MCF 10A (cell line): ENCODE measurements at regions not wholly inside any gene's neighbourhood (a gene's known extent, or its start where the extent isn't known, plus 50 kb on each side); places are given as distances from the start of the nearest gene placed in this dataset.
A peak's percentile ranks its signal among the peaks of the same experiment; 100 is the strongest.

Experiments
- BruUV-seq: library from RNA; stranded (reverse); fragments of 400-500 nt; replicated peaks from 2 replicates; lab custom pipeline; 2021; lab: Mats Ljungman, UMichigan
- CTCF ChIA-PET: fragments of 300-600 bp; sonication (Branson Sonifier 250); formaldehyde crosslinking; extraction: SDS; loops from one replicate; lab custom pipeline; 2021; ENCODE audit warnings: antibody characterized with exemption, inconsistent platforms; lab: Yijun Ruan, JAX
- POLR2A ChIA-PET: fragments of 300-600, 350-650 bp; sonication (Branson Sonifier 250); formaldehyde crosslinking; extraction: SDS; loops from one replicate; lab custom pipeline; 2020; ENCODE audit warnings: antibody characterized with exemption, inconsistent platforms; lab: Yijun Ruan, JAX
- DNase-seq: peaks from one replicate; pipeline ENCODE4 v3.0.0-alpha.2; 2018; ENCODE audit not compliant: unreplicated experiment
- H3K27ac Mint-ChIP-seq: one replicate; pipeline ENCODE4 v1.8.0; 2022; ENCODE audit warnings: mild to moderate bottlenecking, low read depth, mixed read lengths; ENCODE audit not compliant: unreplicated experiment
- H3K27me3 Mint-ChIP-seq: one replicate; pipeline ENCODE4 v1.8.0; 2022; ENCODE audit warnings: mixed read lengths; ENCODE audit not compliant: insufficient read depth, unreplicated experiment
- H3K36me3 Mint-ChIP-seq: one replicate; pipeline ENCODE4 v1.8.0; 2022; ENCODE audit warnings: mild to moderate bottlenecking, moderate library complexity, mixed read lengths; ENCODE audit not compliant: insufficient read depth, unreplicated experiment
- H3K4me1 Mint-ChIP-seq: one replicate; pipeline ENCODE4 v1.8.0; 2022; ENCODE audit warnings: mixed read lengths; ENCODE audit not compliant: insufficient read depth, unreplicated experiment
- H3K4me3 Mint-ChIP-seq: one replicate; pipeline ENCODE4 v1.8.0; 2022; ENCODE audit warnings: mild to moderate bottlenecking, moderate library complexity, mixed read lengths; ENCODE audit not compliant: unreplicated experiment
- H3K9me3 Mint-ChIP-seq: one replicate; pipeline ENCODE4 v1.8.0; 2022; ENCODE audit warnings: mixed read lengths; ENCODE audit not compliant: unreplicated experiment
- intact Hi-C: fragments of 100-400 bp; cut with micrococcal nuclease; formaldehyde crosslinking; loops from 2 replicates; pipeline ENCODE4 v1.14.1; 2022
- TF ChIP-seq, protein P1 (sequence below): fragments of 200-600 bp; IDR thresholded peaks from one replicate; pipeline ENCODE4 v1.8.0; 2022; ENCODE audit warnings: antibody characterized with exemption, mild to moderate bottlenecking; ENCODE audit not compliant: unreplicated experiment

GRCh38 chr5:82817897-82818676, 259.1 kb downstream of the TMEM167A start:
- H3K9me3 Mint-ChIP-seq, result no peaks in the 10 kb centered on the region
- peaks cover 6% of the 10 kb centered on the region for H3K4me1 Mint-ChIP-seq
- no peak for DNase-seq
- CTCF ChIA-PET, result interaction anchor here (0.9 kb wide), 1 partner anchor 466 kb away, joined by 4 read pairs; no protein-coding TSS in a partner anchor
- TF ChIP-seq, protein P1, sequence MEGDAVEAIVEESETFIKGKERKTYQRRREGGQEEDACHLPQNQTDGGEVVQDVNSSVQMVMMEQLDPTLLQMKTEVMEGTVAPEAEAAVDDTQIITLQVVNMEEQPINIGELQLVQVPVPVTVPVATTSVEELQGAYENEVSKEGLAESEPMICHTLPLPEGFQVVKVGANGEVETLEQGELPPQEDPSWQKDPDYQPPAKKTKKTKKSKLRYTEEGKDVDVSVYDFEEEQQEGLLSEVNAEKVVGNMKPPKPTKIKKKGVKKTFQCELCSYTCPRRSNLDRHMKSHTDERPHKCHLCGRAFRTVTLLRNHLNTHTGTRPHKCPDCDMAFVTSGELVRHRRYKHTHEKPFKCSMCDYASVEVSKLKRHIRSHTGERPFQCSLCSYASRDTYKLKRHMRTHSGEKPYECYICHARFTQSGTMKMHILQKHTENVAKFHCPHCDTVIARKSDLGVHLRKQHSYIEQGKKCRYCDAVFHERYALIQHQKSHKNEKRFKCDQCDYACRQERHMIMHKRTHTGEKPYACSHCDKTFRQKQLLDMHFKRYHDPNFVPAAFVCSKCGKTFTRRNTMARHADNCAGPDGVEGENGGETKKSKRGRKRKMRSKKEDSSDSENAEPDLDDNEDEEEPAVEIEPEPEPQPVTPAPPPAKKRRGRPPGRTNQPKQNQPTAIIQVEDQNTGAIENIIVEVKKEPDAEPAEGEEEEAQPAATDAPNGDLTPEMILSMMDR, result no peak
- H3K27me3 Mint-ChIP-seq, result no peaks in the 10 kb centered on the region
- no peak overlapping the region for H3K4me3 Mint-ChIP-seq
- intact Hi-C loops, result no loop called here
- no peak overlapping the region for H3K27ac Mint-ChIP-seq
- POLR2A ChIA-PET, result no interaction called here
- H3K36me3 Mint-ChIP-seq, result no peaks in the 10 kb centered on the region
- BruUV-seq, result no TSS peak

DNA sequence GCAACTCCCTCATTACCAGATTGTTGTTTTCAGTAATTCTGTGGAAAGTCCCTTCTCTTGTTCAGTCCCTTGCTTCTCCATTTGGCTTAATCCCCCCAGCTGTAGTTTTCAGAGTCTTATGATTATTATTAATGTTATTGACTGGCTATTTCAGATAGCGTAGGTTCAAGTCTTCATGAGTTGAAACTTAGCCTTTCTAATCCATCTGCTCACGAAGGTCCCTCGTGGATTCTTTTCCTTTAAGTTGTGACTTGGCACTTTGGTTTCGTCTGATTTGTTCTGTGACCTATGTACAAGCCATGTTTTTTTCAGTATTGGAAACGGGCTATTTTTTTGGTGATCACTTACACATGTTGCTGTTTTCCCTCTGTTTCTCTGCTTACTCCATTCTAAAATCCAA, 260.3 kb downstream of the TMEM167A start:
- Mint-ChIP-seq H3K4me3 (no peak overlapping the region), H3K27me3 (no peaks in the 10 kb centered on the region), H3K9me3 (no peaks in the 10 kb centered on the region), H3K27ac (no peak overlapping the region), H3K4me1 (peaks cover 6% of the 10 kb centered on the region), H3K36me3 (no peaks in the 10 kb centered on the region)
- no TSS peak for BruUV-seq
- CTCF ChIA-PET, result no interaction called here
- intact Hi-C loops, result no loop called here
- POLR2A ChIA-PET, result no interaction called here
- TF ChIP-seq, protein P1, result no peak
- no peak for DNase-seq

DNA sequence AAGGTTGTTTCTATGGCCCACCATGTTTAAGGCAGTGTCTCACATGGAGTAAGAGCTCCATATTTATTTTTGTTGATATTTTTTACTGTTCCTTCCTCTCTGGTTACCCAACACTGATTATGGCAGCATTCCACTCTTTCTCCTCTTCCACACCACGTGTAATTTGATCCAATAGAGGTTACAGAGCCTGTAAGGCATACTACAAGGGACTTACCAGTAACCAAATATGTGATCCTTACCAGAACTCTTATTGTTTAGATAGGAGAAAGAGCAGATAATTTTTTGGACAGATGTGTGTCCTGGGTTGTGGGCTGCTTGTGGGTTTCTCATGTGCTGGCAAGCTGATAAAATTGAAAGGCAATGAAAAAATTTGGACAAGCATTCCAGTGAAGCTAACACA, 261.3 kb downstream of the TMEM167A start:
- H3K4me1 Mint-ChIP-seq, result peaks cover 6% of the 10 kb centered on the region
- peak; percentile 55 for DNase-seq
- no TSS peak for BruUV-seq
- H3K36me3 Mint-ChIP-seq, result no peaks in the 10 kb centered on the region
- H3K4me3 Mint-ChIP-seq, result no peak overlapping the region
- CTCF ChIA-PET, result interaction anchor here (0.5 to 0.8 kb wide), 2 partner anchors 83 to 284 kb away, joined by 3 to 4 read pairs; no protein-coding TSS in a partner anchor
- TF ChIP-seq, protein P1, result no peak
- intact Hi-C loops, result no loop called here
- no peaks in the 10 kb centered on the region for H3K9me3 Mint-ChIP-seq
- no peaks in the 10 kb centered on the region for H3K27me3 Mint-ChIP-seq
- no peak overlapping the region for H3K27ac Mint-ChIP-seq
- POLR2A ChIA-PET, result no interaction called here

- peaks cover 6% of the 10 kb centered on the region for H3K4me1 Mint-ChIP-seq
- H3K27me3 Mint-ChIP-seq, result no peaks in the 10 kb centered on the region
- no peaks in the 10 kb centered on the region for H3K9me3 Mint-ChIP-seq
- H3K36me3 Mint-ChIP-seq, result no peaks in the 10 kb centered on the region
- ChIA-PET CTCF (no interaction called here), POLR2A (no interaction called here)
- intact Hi-C loops, result no loop called here
- no peak for DNase-seq
- no peak overlapping the region for H3K4me3 Mint-ChIP-seq
- H3K27ac Mint-ChIP-seq, result no peak overlapping the region
- BruUV-seq, result no TSS peak
- TF ChIP-seq, protein P1, result no peak
Measured at GRCh38 chr5:82813861-82814260, 263.3 kb downstream of the TMEM167A start.
